Calu3 (cell line): ENCODE measurements at regions not wholly inside any gene's neighbourhood (a gene's known extent, or its start where the extent isn't known, plus 50 kb on each side); places are given as distances from the start of the nearest gene placed in this dataset.

Source experiments
- BruUV-seq: library from RNA; stranded (reverse); fragments of 400-500 nt; replicated peaks from 2 replicates; lab custom pipeline; 2021; lab: Mats Ljungman, UMichigan
- CTCF ChIA-PET: fragments of 300-600 bp; sonication (Branson Sonifier 250); formaldehyde crosslinking; loops from one replicate; lab custom pipeline; 2022; ENCODE audit warnings: antibody characterized with exemption; lab: Charles Lee
- DNase-seq: peaks from one replicate; pipeline ENCODE4 v3.0.0; 2022
- H3K27ac Mint-ChIP-seq: one replicate; pipeline ENCODE4 v1.8.0; 2022; ENCODE audit warnings: mixed read lengths; ENCODE audit not compliant: unreplicated experiment
- H3K27me3 Mint-ChIP-seq: one replicate; pipeline ENCODE4 v1.8.0; 2022; ENCODE audit warnings: mixed read lengths; ENCODE audit not compliant: unreplicated experiment
- H3K36me3 Mint-ChIP-seq: one replicate; pipeline ENCODE4 v1.8.0; 2022; ENCODE audit warnings: mild to moderate bottlenecking, moderate library complexity, mixed read lengths; ENCODE audit not compliant: insufficient read depth, unreplicated experiment
- H3K4me1 Mint-ChIP-seq: one replicate; pipeline ENCODE4 v1.8.0; 2022; ENCODE audit warnings: mild to moderate bottlenecking, low read depth, mixed read lengths; ENCODE audit not compliant: unreplicated experiment
- H3K4me3 Mint-ChIP-seq: one replicate; pipeline ENCODE4 v1.8.0; 2022; ENCODE audit warnings: mild to moderate bottlenecking, low read depth, moderate library complexity, mixed read lengths; ENCODE audit not compliant: unreplicated experiment
- H3K9me3 Mint-ChIP-seq: one replicate; pipeline ENCODE4 v1.8.0; 2022; ENCODE audit warnings: low read depth, mixed read lengths; ENCODE audit not compliant: unreplicated experiment
- CTCF ChIP-seq: fragments of 200-600 bp; IDR thresholded peaks from one replicate; pipeline ENCODE4 v1.8.0; 2022; ENCODE audit warnings: antibody characterized with exemption; ENCODE audit not compliant: unreplicated experiment
- intact Hi-C: fragments of 100-400 bp; cut with micrococcal nuclease; formaldehyde crosslinking; loops from one replicate; pipeline ENCODE4 v1.10.0; 2022; ENCODE audit not compliant: unreplicated experiment

- H3K36me3 Mint-ChIP-seq: no peaks in the 10 kb centered on the region
Measured at GRCh38 chr9:111212874-111213273, 117.2 kb downstream of the OR2K2 start.

GRCh38 chr9:111198936-111199335 lies 131.1 kb downstream of the OR2K2 start:
- H3K4me3 Mint-ChIP-seq: no peak overlapping the region
- TF ChIP-seq CTCF: no peak
- H3K4me1 Mint-ChIP-seq: no peaks in the 10 kb centered on the region
- peaks cover 10% of the 10 kb centered on the region for H3K9me3 Mint-ChIP-seq
- no peaks in the 10 kb centered on the region for H3K36me3 Mint-ChIP-seq
- CTCF ChIA-PET: no interaction called here
- BruUV-seq: no TSS peak
- no peak overlapping the region for H3K27ac Mint-ChIP-seq
- no peak for DNase-seq
- intact Hi-C loops: no loop called here
- peaks cover 14% of the 10 kb centered on the region for H3K27me3 Mint-ChIP-seq

More at GRCh38 chr9:111212874-111213273, 117.2 kb downstream of the OR2K2 start:
- no peak for DNase-seq
- H3K4me1 Mint-ChIP-seq: no peaks in the 10 kb centered on the region
- CTCF ChIA-PET: no interaction called here
- no TSS peak for BruUV-seq
- intact Hi-C loops: no loop called here
- TF ChIP-seq CTCF: no peak
- peaks cover 9% of the 10 kb centered on the region for H3K27me3 Mint-ChIP-seq
- H3K4me3 Mint-ChIP-seq: no peak overlapping the region
- H3K27ac Mint-ChIP-seq: no peak overlapping the region
- no peaks in the 10 kb centered on the region for H3K9me3 Mint-ChIP-seq

- Mint-ChIP-seq H3K27ac (no peak overlapping the region), H3K36me3 (no peaks in the 10 kb centered on the region), H3K4me3 (no peak overlapping the region), H3K27me3 (peaks cover 14% of the 10 kb centered on the region), H3K9me3 (peaks cover 7% of the 10 kb centered on the region), H3K4me1 (no peaks in the 10 kb centered on the region)
- intact Hi-C loops: no loop called here
- CTCF ChIA-PET: no interaction called here
- BruUV-seq: no TSS peak
- TF ChIP-seq CTCF: no peak
- DNase-seq: no peak
Measured at GRCh38 chr9:111197256-111197655, 132.8 kb downstream of the OR2K2 start.

- no peak for DNase-seq
- intact Hi-C loops: no loop called here
- Mint-ChIP-seq H3K27me3 (peaks cover 14% of the 10 kb centered on the region), H3K4me3 (no peak overlapping the region), H3K36me3 (no peaks in the 10 kb centered on the region), H3K9me3 (peaks cover 7% of the 10 kb centered on the region), H3K4me1 (no peaks in the 10 kb centered on the region), H3K27ac (no peak overlapping the region)
- CTCF ChIA-PET: no interaction called here
- BruUV-seq: no TSS peak
- TF ChIP-seq CTCF: no peak
Measured at GRCh38 chr9:111195766-111196165, 134.3 kb downstream of the OR2K2 start.
